GF-D8 (cell line): ENCODE measurements at regions not wholly inside any gene's neighbourhood (a gene's known extent, or its start where the extent isn't known, plus 50 kb on each side); places are given as distances from the start of the nearest gene placed in this dataset.
"Not testable (repeated sequence)": the region's sequence is repeated elsewhere in the genome, so short reads cannot be mapped to it uniquely, and the experiment has no call there.

ENCODE experiments used
- DNase-seq: peaks from one replicate; lab custom pipeline; 2025; lab: John Stamatoyannopoulos, UW

- DNase-seq: no peak
Observed at GRCh38 chr2:17363846-17364245, 154.4 kb downstream of the RAD51AP2 start.

- no peak for DNase-seq
Observed at GRCh38 chr2:17362956-17363355, 155.3 kb downstream of the RAD51AP2 start.

GRCh38 chr2:17355608-17356329 lies 162.5 kb downstream of the RAD51AP2 start:
- no peak for DNase-seq

GRCh38 chr2:17353263-17353662 lies 165.0 kb downstream of the RAD51AP2 start:
- DNase-seq: no peak

DNA sequence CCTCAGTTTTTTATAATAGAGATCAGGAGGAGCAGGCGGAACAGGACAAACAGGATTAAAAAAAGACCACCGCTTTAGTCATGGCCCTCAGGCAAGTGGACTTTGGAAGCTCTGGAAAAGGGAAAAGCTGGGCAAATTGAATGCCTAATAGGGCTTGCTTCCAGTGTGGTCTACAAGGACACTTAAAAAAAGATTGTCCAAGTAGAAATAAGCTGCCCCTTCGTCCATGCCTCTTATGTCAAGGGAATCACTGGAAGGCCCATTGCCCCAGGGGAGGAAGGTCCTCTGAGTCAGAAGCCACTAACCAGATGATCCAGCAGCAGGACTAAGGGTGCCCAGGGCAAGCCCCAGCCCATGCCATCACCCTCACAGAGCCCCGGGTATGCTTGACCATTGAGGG lies 175.5 kb downstream of the RAD51AP2 start:
- not testable (repeated sequence) for DNase-seq

GRCh38 chr2:17337507-17337906 lies 180.7 kb downstream of the RAD51AP2 start:
- DNase-seq: no peak

DNA sequence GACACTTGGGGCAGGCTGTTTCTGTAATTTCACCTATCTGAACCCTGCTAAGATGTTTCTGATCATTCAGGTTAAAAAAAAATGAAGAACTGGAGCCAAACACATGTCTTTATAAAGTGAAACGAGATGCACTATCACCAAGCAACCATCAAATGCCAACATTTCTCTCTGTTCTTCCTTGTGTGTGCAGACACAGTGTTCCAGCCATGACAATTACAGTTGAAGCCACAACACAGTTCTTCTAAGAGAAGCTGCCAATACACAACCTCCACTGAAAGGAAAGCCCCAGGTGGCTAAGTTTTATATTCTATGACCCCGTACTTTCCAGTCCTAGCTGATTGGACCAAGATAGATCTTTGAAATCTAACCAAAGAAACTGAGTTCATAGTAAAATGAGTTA lies 181.8 kb downstream of the RAD51AP2 start:
- DNase-seq: no peak

DNA sequence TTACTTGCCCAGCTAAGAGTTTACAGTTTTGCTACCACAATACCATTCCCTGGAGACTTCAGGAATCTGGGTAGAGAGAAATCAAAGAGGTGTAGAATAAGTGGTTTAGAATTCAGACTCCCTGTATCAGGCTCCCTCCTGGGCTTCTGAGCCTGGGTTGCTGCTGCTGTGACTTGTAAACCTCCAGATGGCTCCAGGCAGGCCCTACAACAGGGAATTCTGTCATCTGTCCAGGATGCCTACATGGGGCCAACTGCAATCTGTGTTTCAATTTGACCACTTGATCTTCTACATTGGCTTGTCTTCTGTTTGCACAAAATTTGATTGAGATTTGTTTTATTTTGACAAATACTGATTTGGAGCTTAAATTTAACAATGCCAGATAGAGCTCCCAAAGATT lies 183.9 kb downstream of the RAD51AP2 start:
- no peak for DNase-seq

DNA sequence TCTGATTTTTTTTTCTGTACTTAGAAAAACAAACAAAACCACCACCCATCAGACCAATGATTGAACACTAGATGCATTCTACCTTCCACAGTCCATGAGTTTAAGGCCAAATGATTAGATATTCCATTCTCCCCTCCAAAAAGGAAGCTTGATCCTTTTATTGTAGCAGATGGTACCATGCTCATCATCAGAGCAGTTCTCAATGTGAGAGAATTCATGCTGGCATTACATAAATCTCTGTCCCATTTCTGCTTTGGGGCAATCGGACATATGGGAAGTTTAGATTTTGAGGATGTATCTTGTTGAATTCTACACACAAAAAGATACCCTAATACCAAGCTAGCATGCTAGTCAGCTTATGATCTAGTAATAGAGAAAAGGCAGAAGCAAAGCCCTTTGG lies 186.6 kb downstream of the RAD51AP2 start:
- no peak for DNase-seq

DNA sequence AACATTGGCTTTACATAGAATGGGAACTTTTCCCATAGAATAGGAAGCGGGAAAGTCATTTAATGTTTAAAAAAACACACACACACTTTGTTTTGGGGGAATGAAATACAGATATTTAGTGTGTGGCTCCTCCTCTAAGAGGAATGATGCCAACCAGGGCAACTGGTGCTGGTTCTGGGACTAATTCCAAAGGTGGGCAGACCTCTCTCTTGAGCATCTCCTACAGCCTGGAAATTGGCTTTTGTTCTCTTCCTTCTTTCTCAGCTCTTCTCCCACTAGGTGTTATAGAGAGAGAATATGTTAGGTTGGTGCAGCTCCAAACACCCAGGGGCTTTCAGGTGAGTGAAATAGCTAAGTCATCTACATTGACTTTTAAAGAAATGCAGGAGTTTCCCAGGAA lies 190.1 kb downstream of the RAD51AP2 start:
- DNase-seq: no peak

DNA sequence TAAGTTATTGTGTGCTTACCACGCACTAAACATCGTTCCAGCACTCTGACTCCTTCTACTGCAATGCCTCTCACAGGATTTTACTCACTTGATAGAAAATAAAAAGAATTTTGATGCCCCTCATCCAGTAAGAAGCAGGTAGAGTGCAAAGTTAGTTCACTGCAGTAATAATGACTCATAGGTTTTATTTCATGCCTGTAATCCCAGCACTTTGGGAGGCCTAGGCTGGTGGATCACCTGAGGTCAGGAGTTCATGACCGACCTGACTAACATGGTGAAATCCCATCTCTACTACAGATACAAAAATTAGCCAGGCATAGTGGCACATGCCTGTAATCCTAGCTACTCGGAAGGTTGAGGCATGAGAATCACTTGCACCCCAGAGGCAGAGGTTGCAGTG lies 190.6 kb downstream of the RAD51AP2 start:
- DNase-seq: no peak

- DNase-seq: no peak
Observed at GRCh38 chr2:17326717-17327116, 191.5 kb downstream of the RAD51AP2 start.

DNA sequence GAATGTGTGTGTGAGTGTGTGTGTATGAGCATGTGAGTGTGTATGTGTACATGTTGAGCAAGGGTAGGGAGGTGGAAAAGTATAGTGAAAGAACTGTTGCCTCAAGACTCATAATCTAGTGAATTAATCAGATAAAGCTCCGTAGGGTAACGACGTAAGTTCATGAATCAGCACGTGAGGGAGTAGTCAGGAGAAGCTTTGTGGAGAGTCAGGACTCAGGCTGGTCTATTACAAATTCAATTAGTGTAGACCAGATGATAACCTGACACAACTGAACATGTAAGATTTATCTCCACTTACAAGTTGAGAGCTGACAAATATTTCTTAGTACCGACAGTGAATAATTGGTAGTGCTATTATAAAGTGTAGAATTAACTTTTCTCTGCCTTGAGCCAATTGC lies 194.5 kb downstream of the RAD51AP2 start:
- DNase-seq: no peak

DNA sequence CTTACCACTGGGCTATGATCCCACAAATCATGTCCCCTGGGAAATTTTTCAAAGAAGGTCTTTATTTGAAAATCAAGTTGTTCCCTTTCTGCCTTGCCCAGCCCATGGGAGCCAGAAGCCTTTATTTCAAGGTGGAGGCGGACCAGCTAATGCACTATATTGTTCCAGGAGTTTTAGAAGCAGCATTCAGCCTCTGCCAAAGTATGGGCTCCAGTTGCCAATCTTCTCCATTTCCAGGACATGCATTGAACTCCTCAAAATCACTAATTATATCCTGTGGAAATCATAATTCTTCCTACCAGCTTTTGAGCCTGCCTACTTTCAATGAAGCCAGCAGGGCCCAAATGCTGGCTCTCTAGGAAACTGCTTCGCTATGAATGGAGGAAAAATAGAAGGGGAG lies 195.8 kb downstream of the RAD51AP2 start:
- DNase-seq: no peak

- no peak for DNase-seq
Observed at GRCh38 chr2:17319090-17319489, 199.2 kb downstream of the RAD51AP2 start.

DNA sequence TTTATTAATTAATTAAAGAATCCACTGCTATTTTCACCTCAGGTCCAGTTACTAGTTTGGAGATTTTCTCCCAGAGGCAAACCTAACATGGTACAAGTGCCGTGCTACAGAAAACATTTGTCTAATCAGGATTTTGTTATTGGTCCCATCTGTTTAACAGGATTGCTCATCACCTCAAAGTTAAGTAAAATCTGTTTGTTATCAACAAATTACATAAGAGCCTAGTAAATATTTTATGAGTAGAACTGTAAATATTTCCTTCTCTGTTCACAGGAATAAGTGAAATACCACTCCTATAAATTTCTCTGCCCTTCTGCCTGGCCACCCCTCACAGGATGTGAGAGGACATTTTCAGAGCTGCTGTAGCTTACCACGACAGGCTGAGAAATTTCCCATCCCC lies 200.2 kb downstream of the RAD51AP2 start:
- DNase-seq: no peak

DNA sequence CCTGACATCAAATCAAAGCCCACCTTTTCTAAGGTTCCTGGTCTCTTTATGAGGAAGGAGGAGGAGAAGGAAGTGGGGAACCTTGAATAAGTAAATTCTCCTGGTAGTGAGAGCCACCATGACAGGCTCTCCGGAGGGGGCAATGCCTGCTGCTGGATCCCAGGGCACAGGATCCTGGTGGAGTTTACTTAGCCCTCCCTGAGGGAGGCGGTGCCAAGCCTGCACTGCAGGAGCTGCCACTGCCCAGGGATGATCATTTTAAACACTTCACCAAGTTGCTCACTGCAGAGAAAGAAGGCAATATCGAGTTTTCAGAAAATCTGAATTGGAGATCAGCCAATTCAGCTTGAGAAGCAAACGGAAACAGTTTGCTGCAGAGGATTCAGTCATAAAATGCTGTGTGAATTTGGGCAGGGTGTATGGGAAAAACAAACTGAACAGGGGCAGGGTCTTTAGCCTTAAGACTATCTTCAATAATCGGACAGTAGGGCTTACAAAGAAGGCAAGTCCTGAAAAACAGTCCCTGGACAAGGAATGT lies 200.7 kb downstream of the RAD51AP2 start:
- no peak for DNase-seq

- no peak for DNase-seq
Observed at GRCh38 chr2:17313261-17313660, 205.0 kb downstream of the RAD51AP2 start.

- DNase-seq: no peak
Observed at GRCh38 chr2:17311771-17312511, 206.3 kb downstream of the RAD51AP2 start.

GRCh38 chr2:17311106-17311619 lies 207.1 kb downstream of the RAD51AP2 start:
- DNase-seq: no peak

- no peak for DNase-seq
Observed at GRCh38 chr2:17309741-17310339, 208.4 kb downstream of the RAD51AP2 start.

DNA sequence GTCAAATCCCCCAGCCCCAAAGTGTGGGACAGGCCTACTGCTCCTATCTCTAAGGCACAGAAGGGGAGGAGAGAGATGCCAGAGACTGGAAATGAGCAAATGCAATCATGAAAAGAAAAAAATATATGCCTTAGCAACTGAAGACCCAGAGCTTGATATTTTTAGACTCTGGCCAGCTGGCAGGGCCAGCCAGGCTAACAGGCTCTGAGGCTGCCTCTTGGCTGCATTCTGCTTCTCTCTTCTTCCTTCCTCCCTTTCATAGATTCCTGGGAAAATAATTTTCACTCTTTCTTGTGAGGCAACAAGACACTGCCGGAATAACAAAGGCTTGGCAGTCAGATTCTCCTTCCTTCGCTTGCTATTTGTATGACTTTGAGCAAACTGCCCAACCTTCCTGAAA lies 209.1 kb downstream of the RAD51AP2 start:
- DNase-seq: no peak

DNA sequence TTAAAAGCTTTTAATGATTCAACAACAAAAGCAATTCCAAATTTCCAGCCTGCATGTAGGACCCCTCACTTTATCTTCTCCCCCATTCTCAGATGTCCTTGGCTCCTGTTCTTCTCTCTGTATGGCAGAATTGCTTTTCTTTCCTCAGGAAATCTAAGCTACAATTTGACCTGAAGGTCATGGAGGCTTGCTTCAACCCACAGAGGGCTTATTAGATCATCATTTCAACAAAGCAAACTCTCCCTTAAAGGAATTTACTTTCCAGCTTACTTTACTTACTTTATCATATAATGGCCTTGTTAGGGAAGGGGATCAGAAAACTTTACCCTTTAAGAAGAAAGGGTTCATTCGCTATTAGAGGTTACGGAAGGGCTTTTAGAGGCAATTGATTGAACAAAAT lies 211.5 kb downstream of the RAD51AP2 start:
- DNase-seq: no peak
